ENCODE measurements at regions not wholly inside any gene's neighbourhood (a gene's known extent, or its start where the extent isn't known, plus 50 kb on each side); places are given as distances from the start of the nearest gene placed in this dataset.

DNA sequence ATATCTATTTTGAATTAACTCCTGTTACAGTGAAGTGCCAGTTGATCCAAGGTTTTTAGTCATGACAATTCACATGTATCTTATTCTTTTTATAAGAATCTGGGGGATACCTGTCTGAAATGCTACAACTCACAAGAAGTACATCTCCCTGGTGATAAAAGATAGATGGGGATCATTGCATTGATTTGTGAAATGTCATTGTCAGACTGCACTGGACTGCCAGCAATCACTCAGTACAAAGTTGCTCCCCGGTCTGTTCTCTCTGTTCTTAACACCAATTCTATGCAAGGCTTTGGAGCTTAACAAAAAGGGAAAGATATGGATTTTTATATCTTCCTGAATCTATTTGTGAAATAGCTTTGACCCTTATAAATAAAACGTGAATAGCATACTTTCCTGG lies 171.8 kb upstream of the PCSK5 start:
- H3K4me3 ChIP-seq (replicated peaks in 1 of 3; ENCODE audit: insufficient read depth in 1 of 3, low read depth in 1 of 3, low read length in 3 of 3), result no peak overlapping the region
- no peaks in the 10 kb centered on the region for H3K36me3 ChIP-seq (ENCODE audit: control insufficient read depth in 2 of 2, extremely low read depth in 1 of 2, insufficient read depth in 2 of 2, low read length in 2 of 2)
- no peak overlapping the region for H3K27ac ChIP-seq (ENCODE audit: insufficient read depth, low read depth, low read length)
- H3K4me2 ChIP-seq (ENCODE audit: insufficient read depth, low read length), result no peak overlapping the region
- dilution Hi-C loops (cut with MboI; ENCODE audit: extremely low pct_ligation_motif_present, low sequenced_read_pairs), result no loop called here
- H3K79me2 ChIP-seq (ENCODE audit: control insufficient read depth, insufficient read depth, low read length), result no peaks in the 10 kb centered on the region
- CTCF ChIA-PET, result no interaction called here
- H3K9me1 ChIP-seq (replicated peaks; ENCODE audit: control insufficient read depth, extremely low read depth, insufficient read depth, low read length), result no peaks in the 10 kb centered on the region
- no peak for FAIRE-seq
- H3K9me3 ChIP-seq (replicated peaks; ENCODE audit: control insufficient read depth, insufficient read depth, low read length), result no peaks in the 10 kb centered on the region
- intact Hi-C loops (cut with micrococcal nuclease), result no loop called here
- no peaks in the 10 kb centered on the region for H3K4me1 ChIP-seq (ENCODE audit: control insufficient read depth, extremely low read depth, insufficient read depth, low read length)
- H2AFZ ChIP-seq (ENCODE audit: low read depth, low read length), result no peak overlapping the region
- DNase-seq (ENCODE audit: low read depth, low spot score), result no peak
- TF ChIP-seq CTCF (IDR thresholded peaks at IDR 0.05; ENCODE audit: extremely low read depth in 1 of 2, insufficient read depth in 1 of 2, low read depth in 1 of 2, low read length in 2 of 2) (no peak), FOS (IDR thresholded peaks at IDR 0.05; ENCODE audit: borderline replicate concordance, insufficient read depth, low read length) (no peak), EZH2 (IDR thresholded peaks at IDR 0.05; ENCODE audit: borderline replicate concordance, low read depth, low read length, severe bottlenecking) (no peak), MYC (IDR thresholded peaks at IDR 0.05; ENCODE audit: low read depth, low read length) (no peak), POLR2AphosphoS5 (IDR thresholded peaks at IDR 0.05; ENCODE audit: insufficient read depth, low read depth, low read length) (no peak), POLR2A (IDR thresholded peaks at IDR 0.05; ENCODE audit: low read depth, low read length) (no peak), GATA2 (IDR thresholded peaks at IDR 0.05; ENCODE audit: insufficient read depth, insufficient read length, low read depth, low read length) (no peak), MAX (IDR thresholded peaks at IDR 0.05; ENCODE audit: insufficient read depth, insufficient read length) (no peak), JUN (IDR thresholded peaks at IDR 0.05; ENCODE audit: borderline replicate concordance, insufficient read depth, insufficient read length, low read depth) (no peak)
- POLR2A ChIA-PET, result no interaction called here
- H3K9ac ChIP-seq (replicated peaks; ENCODE audit: extremely low read depth, insufficient read depth, low read length), result no peak overlapping the region
- H3K27me3 ChIP-seq (ENCODE audit: control insufficient read depth in 2 of 2, insufficient read depth in 2 of 2, low read length in 2 of 2), result no peaks in the 10 kb centered on the region
- H4K20me1 ChIP-seq (replicated peaks; ENCODE audit: control insufficient read depth, extremely low read depth, insufficient read depth, low read length), result no peaks in the 10 kb centered on the region
- no TSS peak for BruUV-seq (replicated peaks)
